ENCODE measurements at regions not wholly inside any gene's neighbourhood (a gene's known extent, or its start where the extent isn't known, plus 50 kb on each side); places are given as distances from the start of the nearest gene placed in this dataset.

DNA sequence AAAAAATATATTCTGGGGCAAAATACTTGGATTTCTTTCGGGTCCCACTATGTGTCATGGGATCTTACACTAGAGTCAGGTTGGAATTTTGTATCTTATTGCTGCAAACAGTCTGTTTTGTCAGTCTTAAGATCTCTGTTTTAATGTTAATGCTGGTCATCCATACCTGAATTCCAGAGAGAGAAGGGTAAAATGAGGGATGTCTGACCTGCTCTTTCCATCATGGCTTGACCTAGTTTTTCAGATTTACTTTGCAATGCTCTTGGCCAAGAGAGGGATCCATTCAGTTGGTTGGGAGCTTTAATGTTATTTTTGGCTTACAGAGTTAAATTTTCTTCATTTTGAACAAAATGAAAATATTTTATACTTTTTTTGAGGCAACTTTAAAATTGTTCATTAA, 117.2 kb downstream of the CASP12 start:
- BruUV-seq (replicated peaks): no TSS peak
- H3K27ac ChIP-seq (ENCODE audit: extremely low read length, insufficient read depth, low read length): no peak overlapping the region

DNA sequence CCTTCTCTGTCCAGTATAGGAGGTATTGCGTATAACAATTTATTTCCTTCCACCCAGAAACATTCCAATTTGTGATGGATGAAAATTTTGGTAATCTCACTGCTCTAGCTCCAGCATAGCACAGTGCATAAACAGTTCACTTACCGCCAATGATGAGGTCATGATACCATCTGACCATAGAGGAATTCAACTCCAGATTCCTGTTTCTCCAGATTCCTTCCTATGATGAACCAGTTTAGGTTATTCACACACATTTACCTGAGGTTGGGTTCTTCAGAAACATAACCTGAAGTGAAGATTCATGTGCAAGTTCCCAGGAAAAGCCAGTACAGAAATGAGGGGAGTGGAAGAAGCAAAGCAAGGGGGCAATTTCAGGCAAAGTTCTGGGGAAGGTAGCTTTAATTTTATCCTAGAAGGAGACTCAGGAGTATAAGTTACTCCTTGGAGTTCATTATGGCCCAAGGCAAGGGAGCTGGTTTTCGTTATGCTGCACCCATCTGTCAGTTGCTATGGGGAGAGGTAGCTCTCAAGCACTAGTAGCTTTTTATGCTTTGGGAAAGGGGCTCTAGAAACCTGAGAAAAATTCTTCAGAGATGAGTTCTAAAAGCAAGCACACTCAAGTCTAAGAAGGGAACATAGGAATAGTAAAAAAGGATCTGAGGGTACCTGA, 121.6 kb downstream of the CASP12 start:
- no peak overlapping the region for H2AFZ ChIP-seq (ENCODE audit: low read length)
- BruUV-seq (replicated peaks): no TSS peak
- ATAC-seq: no peak
- no peak overlapping the region for H3K27ac ChIP-seq (ENCODE audit: extremely low read length, insufficient read depth, low read length)
- intact Hi-C loops (cut with micrococcal nuclease; ENCODE audit: unreplicated experiment) (no loop called here), in situ Hi-C loops (cut with HindIII; ENCODE audit: extremely low pct_ligation_motif_present, low pct_unique_long_range_greater_than_20kb) (no loop called here)
- no peak overlapping the region for H3K4me2 ChIP-seq (ENCODE audit: low read depth, low read length)
- no peaks in the 10 kb centered on the region for H4K20me1 ChIP-seq (ENCODE audit: insufficient read depth, low read length)
- H3K4me3 ChIP-seq (replicated peaks in 1 of 3; ENCODE audit: insufficient read depth in 1 of 3, low read depth in 2 of 3, low read length in 3 of 3): no peak overlapping the region
- under 1% methylated on average over 3 of the region's 3 CpGs for WGBS (ENCODE audit: low lambda C conversion rate)
- no peaks in the 10 kb centered on the region for H3K36me3 ChIP-seq (replicated peaks in 1 of 2; ENCODE audit: control insufficient read depth in 1 of 2, insufficient read depth in 2 of 2, low read length in 2 of 2)
- POLR2A ChIA-PET: no interaction called here
- H3K4me1 ChIP-seq (ENCODE audit: insufficient read depth, low read length): no peaks in the 10 kb centered on the region
- CTCF ChIA-PET (ENCODE audit: low intra/inter-chr PET ratio, low total read pairs): no interaction called here
- no peak overlapping the region for H3K9ac ChIP-seq (ENCODE audit: insufficient read depth, low read depth, low read length)
- no peaks in the 10 kb centered on the region for H3K79me2 ChIP-seq (ENCODE audit: insufficient read depth, low read length)
- TF ChIP-seq ATF7 (IDR thresholded peaks at IDR 0.05): peak; percentile 43; the same call in 1 of the 2 replicates
- no peak for TF ChIP-seq ATF7 (CRISPR knock-in tag; IDR thresholded peaks at IDR 0.05)
- TF ChIP-seq ELF1 (CRISPR knock-in tag; IDR thresholded peaks at IDR 0.05): no peak
- TF ChIP-seq TEAD3 (CRISPR knock-in tag; optimal IDR thresholded peaks at IDR 0.05; ENCODE audit: borderline replicate concordance): no peak
- TF ChIP-seq CBFB (CRISPR knock-in tag; IDR thresholded peaks at IDR 0.05): no peak
- TF ChIP-seq, protein P1, sequence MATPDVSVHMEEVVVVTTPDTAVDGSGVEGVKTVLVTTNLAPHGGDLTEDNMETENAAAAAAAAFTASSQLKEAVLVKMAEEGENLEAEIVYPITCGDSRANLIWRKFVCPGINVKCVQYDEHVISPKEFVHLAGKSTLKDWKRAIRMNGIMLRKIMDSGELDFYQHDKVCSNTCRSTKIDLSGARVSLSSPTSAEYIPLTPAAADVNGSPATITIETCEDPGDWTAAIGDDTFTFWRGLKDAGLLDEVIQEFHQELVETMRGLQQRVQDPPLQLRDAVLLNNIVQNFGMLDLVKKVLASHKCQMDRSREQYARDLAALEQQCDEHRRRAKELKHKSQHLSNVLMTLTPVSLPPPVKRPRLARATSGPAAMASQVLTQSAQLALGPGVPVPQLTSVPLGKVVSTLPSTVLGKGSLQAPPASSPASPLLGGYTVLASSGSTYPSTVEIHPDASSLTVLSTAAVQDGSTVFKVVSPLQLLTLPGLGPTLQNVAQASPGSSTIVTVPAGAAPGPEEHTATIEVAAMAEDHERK (CRISPR knock-in tag; IDR thresholded peaks at IDR 0.05; ENCODE audit: low read depth): no peak
- no peak for TF ChIP-seq ZNF468 (CRISPR knock-in tag; IDR thresholded peaks at IDR 0.05)
- TF ChIP-seq, protein P2, sequence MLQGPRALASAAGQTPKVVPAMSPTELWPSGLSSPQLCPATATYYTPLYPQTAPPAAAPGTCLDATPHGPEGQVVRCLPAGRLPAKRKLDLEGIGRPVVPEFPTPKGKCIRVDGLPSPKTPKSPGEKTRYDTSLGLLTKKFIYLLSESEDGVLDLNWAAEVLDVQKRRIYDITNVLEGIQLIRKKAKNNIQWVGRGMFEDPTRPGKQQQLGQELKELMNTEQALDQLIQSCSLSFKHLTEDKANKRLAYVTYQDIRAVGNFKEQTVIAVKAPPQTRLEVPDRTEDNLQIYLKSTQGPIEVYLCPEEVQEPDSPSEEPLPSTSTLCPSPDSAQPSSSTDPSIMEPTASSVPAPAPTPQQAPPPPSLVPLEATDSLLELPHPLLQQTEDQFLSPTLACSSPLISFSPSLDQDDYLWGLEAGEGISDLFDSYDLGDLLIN (CRISPR knock-in tag; IDR thresholded peaks at IDR 0.05; ENCODE audit: borderline replicate concordance): no peak
- no peak for TF ChIP-seq IRX3 (CRISPR knock-in tag; IDR thresholded peaks at IDR 0.05; ENCODE audit: borderline replicate concordance, low read depth)
- no peaks in the 10 kb centered on the region for H3K9me3 ChIP-seq (ENCODE audit: low read length)
- H3K27me3 ChIP-seq (ENCODE audit: control insufficient read depth in 1 of 2, insufficient read depth in 2 of 2, low read length in 2 of 2): no peaks in the 10 kb centered on the region
- DNase-seq (ENCODE audit: low spot score): no peak
- FAIRE-seq: no peak

More for the DNA sequence above, 117.2 kb downstream of the CASP12 start:
- Histone ChIP-seq H3K4me1 (ENCODE audit: insufficient read depth, low read length) (no peaks in the 10 kb centered on the region), H2AFZ (ENCODE audit: low read length) (no peak overlapping the region), H3K36me3 (replicated peaks in 1 of 2; ENCODE audit: control insufficient read depth in 1 of 2, insufficient read depth in 2 of 2, low read length in 2 of 2) (no peaks in the 10 kb centered on the region), H3K9ac (ENCODE audit: insufficient read depth, low read depth, low read length) (no peak overlapping the region), H3K79me2 (ENCODE audit: insufficient read depth, low read length) (no peaks in the 10 kb centered on the region), H4K20me1 (ENCODE audit: insufficient read depth, low read length) (no peaks in the 10 kb centered on the region), H3K4me3 (replicated peaks in 1 of 3; ENCODE audit: insufficient read depth in 1 of 3, low read depth in 2 of 3, low read length in 3 of 3) (no peak overlapping the region), H3K9me3 (ENCODE audit: low read length) (no peaks in the 10 kb centered on the region), H3K4me2 (ENCODE audit: low read depth, low read length) (no peak overlapping the region), H3K27me3 (ENCODE audit: control insufficient read depth in 1 of 2, insufficient read depth in 2 of 2, low read length in 2 of 2) (no peaks in the 10 kb centered on the region)
- no peak for DNase-seq (ENCODE audit: low spot score)
- intact Hi-C loops (cut with micrococcal nuclease; ENCODE audit: unreplicated experiment): no loop called here
- in situ Hi-C loops (cut with HindIII; ENCODE audit: extremely low pct_ligation_motif_present, low pct_unique_long_range_greater_than_20kb): no loop called here
- no peak for ATAC-seq
- WGBS (ENCODE audit: low lambda C conversion rate): 0% methylated on average over 1 of the region's 1 CpG
- ChIA-PET CTCF (ENCODE audit: low intra/inter-chr PET ratio, low total read pairs) (no interaction called here), POLR2A (no interaction called here)
- TF ChIP-seq NFYB (CRISPR knock-in tag; IDR thresholded peaks at IDR 0.05) (no peak), TOPORS (CRISPR knock-in tag; IDR thresholded peaks at IDR 0.05) (no peak), CAMTA2 (CRISPR knock-in tag; IDR thresholded peaks at IDR 0.05; ENCODE audit: borderline replicate concordance) (no peak), NR3C1 (CRISPR knock-in tag; IDR thresholded peaks at IDR 0.05) (no peak), ZNF468 (CRISPR knock-in tag; IDR thresholded peaks at IDR 0.05) (no peak), ZNF317 (CRISPR knock-in tag; IDR thresholded peaks at IDR 0.05) (no peak)
- TF ChIP-seq, protein P3, sequence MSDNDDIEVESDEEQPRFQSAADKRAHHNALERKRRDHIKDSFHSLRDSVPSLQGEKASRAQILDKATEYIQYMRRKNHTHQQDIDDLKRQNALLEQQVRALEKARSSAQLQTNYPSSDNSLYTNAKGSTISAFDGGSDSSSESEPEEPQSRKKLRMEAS (IDR thresholded peaks at IDR 0.05): no peak
- FAIRE-seq: no peak
